NCI-H128 (cell line): ENCODE measurements at regions not wholly inside any gene's neighbourhood (a gene's known extent, or its start where the extent isn't known, plus 50 kb on each side); places are given as distances from the start of the nearest gene placed in this dataset.
"Not testable (repeated sequence)": the region's sequence is repeated elsewhere in the genome, so short reads cannot be mapped to it uniquely, and the experiment has no call there.

Experiments
- DNase-seq: peaks from one replicate; lab custom pipeline; 2025; ENCODE audit not compliant: unreplicated experiment; lab: John Stamatoyannopoulos, UW

- DNase-seq, result no peak
Measured at GRCh38 chr14:41549821-41550607, 56.7 kb upstream of the LRFN5 start.

GRCh38 chr14:41549282-41549681 is 57.4 kb upstream of the LRFN5 start:
- DNase-seq, result no peak

DNA sequence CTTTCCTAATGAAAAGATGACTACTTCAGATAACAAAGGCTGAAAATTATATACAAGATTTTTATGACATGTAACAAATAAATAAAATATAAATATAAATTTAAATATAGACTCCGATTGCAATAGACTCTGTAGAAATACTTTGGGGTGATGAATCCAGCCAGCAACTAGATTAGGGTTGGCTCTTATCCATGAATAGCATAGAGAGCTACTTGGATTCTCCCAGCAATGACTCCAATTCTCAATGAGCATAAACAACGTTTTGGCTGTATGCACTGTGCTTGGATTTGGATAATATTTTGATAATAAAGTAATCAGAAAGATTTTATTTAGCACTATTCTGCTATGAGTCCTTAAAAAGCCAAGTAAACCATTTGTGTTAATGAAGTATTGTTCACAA is 58.0 kb upstream of the LRFN5 start:
- DNase-seq, result no peak

GRCh38 chr14:41541333-41541732 is 65.3 kb upstream of the LRFN5 start:
- no peak for DNase-seq

- no peak for DNase-seq
Measured at GRCh38 chr14:41532255-41532654, 74.4 kb upstream of the LRFN5 start.

- DNase-seq, result no peak
Measured at GRCh38 chr14:41521891-41522290, 84.8 kb upstream of the LRFN5 start.

- not testable (repeated sequence) for DNase-seq
Measured at GRCh38 chr14:41518030-41518429, 88.6 kb upstream of the LRFN5 start.

DNA sequence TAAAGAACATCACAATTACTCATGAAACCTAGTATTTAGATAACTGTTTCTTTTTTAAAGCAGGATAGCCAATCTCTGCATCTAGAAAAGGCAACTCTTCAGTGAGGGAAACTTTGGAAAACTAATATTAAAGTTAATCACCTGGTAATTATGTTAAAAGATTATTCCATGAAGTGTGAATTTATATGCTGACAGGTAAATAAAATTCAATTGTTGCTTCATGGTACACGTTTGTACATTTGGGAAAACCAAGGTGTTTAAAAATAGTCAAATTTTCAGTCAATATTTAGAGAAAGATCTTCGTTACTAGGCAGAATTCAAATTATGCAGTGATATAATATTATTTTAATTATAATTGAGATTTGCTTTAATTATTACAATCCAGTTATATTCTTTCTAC is 100.1 kb upstream of the LRFN5 start:
- no peak for DNase-seq

DNA sequence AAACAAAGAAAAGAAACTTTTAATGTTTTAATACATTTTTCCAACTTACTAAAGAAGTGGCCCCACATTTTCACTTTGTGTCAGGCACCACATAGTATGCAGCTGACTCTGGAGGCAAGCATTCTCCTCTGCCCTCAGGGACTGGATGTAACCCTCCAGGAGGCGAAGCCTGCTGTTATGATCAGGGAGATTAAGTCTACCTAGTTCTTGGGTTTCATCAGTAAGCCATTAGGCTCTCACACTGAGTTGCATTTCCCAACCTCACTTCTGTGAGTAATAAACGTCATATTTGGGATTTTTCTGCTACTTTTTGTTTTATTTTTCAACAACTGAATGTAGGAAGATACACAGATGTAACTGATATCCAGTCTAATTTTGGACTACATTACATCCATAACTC is 101.2 kb upstream of the LRFN5 start:
- no peak for DNase-seq

- no peak for DNase-seq
Measured at GRCh38 chr14:41498959-41499358, 107.7 kb upstream of the LRFN5 start.

DNA sequence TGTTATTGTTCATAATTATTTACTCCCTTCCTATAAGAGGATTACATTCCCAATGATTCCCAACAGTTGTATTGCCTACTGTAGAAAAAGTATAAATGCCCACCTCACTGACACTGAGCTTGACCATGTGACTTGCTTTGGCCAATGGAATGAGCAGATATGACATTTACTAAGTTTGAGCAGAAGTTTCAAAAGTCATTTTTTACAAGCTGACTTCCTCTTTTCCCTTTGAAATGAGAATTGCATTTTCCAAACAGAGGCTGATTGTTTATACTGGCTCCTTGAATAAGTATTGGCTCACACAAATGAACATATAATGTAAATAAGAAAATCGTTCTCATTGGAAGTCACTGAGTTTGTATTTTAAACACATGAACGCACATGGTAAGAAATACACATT is 116.4 kb upstream of the LRFN5 start:
- no peak for DNase-seq

- DNase-seq, result no peak
Measured at GRCh38 chr14:41489315-41489972, 117.2 kb upstream of the LRFN5 start.

GRCh38 chr14:41488401-41488800 is 118.3 kb upstream of the LRFN5 start:
- no peak for DNase-seq

GRCh38 chr14:41482861-41483260 is 123.8 kb upstream of the LRFN5 start:
- DNase-seq, result no peak

DNA sequence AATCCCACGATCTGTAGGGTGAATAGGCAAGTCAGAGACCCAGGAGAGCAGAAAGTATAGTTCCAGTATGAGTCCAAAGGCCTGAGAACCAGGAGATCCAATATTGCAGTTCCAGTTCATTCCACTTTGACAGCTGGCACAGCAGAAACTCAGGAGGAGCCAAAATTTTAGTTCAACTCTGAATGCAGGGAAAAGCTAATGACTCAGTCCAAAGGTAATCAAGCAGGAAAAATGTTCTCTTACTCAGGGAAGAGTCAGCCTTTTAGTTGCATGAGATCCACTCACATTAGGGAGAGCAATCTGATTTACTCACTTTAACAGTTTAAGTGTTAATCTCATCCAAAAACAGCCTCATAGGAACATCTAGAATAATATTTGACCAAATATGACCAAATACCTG is 130.2 kb upstream of the LRFN5 start:
- DNase-seq, result no peak

DNA sequence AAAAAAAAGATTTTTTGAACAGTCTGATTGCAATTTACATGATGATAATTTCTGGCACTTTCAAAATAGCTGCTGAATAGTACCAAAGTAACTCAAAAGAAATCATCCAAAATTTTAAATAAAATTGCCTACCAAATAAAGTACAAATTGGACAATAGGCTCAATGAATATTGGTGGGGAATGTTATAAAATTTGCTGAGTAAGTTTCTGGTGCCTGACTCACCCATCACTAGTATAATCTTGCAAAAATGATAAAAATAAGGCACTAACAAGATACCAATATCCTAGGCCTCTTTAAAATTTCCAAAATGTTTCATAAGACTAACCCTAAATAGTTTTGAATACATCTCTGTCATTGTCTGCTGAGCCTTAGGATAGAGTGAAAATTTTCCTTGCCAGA is 145.3 kb upstream of the LRFN5 start:
- no peak for DNase-seq

DNA sequence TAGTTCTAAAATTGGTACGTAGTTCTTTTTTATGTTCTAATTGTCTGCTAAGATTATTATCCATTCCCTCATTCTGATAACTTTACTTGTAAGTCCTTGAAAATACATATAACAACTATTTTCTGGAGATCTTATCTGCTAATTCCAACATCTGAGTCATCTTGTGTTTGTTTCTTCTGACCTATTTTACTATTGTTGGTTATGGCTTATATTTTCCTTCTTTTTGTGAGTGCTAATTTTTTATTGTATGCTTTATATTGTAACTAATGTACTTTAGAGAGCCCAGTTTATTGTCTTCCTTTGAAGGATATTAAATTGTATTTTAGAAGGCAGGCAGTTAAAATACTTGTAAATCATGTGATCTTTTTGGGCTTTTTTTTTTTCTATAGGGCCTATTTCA is 149.3 kb upstream of the LRFN5 start:
- DNase-seq, result no peak

DNA sequence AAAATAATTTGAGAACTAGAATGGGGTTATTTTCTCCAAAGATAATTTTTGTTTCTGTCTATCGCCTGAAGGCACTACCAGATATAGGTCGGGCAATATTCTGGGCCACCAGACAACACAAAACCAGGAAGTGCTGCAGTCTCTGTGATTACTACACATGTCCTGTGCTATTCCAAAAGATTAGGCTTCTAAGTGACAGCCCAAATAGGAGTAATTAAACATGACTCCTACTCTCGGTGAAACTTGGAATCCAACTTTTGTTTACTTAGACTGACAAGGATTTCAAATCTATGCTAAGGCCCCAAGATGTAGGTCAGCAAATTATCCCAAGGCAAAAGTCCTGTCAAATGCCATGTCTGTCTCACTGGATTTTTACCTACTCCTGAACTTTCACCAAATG is 157.6 kb upstream of the LRFN5 start:
- DNase-seq, result no peak

- DNase-seq, result no peak
Measured at GRCh38 chr14:41446008-41446407, 160.7 kb upstream of the LRFN5 start.

GRCh38 chr14:41423503-41423902 is 183.2 kb upstream of the LRFN5 start:
- DNase-seq, result no peak

DNA sequence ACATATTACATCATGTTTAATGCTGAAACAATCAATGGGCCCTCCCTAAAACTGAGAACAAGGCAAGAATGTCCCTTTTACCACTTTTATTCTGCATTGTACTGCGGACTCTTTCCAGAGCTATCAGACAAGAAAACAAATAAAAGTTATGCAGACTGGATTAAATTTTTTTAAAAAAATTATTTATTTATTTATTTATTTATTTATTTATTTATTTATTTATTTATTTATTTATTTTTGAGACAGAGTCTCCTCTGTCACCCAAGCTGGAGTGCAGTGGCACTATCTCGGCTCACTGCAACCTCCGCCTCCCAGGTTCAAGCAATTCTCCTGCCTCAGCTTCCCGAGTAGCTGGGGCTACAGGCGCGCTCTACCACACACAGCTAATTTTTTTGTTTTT is 185.4 kb upstream of the LRFN5 start:
- not testable (repeated sequence) for DNase-seq

GRCh38 chr14:41419709-41420108 is 187.0 kb upstream of the LRFN5 start:
- DNase-seq, result no peak

DNA sequence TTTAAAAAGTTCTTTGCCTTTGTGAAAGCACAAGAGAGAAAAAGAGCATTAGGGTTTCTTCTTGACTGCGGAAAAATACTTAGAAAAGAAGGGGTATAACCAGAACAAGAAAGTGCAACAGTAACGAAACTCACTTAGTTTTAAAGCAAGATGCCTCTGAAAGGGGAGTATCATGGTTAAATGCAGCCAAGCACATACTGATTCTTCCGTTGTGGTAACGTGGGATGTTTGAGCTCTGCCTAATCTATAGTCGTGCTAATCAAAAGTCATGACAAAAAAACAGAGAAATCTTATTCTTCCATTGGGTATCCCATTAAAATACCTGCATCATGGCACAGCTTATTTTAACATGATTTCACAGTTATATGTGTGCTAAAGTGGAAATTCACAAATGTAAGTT is 187.8 kb upstream of the LRFN5 start:
- DNase-seq, result no peak
